ENCODE measurements at regions not wholly inside any gene's neighbourhood (a gene's known extent, or its start where the extent isn't known, plus 50 kb on each side); places are given as distances from the start of the nearest gene placed in this dataset.
"Not testable (repeated sequence)": the region's sequence is repeated elsewhere in the genome, so short reads cannot be mapped to it uniquely, and the experiment has no call there.

GRCh38 chr12:131639270-131639940 is 71.5 kb upstream of the SFSWAP start:
- H3K9me3 Mint-ChIP-seq (ENCODE audit: low read depth), result no peaks in the 10 kb centered on the region
- DNase-seq, result no peak
- no peak overlapping the region for H3K27ac Mint-ChIP-seq
- no peak overlapping the region for H3K4me3 Mint-ChIP-seq
- H3K36me3 Mint-ChIP-seq (ENCODE audit: low read depth), result no peaks in the 10 kb centered on the region
- intact Hi-C loops (cut with DNase I, micrococcal nuclease), result loop anchor here in 1 of 2 experiments (10.0 kb wide), 1 partner anchor 305 kb away; no protein-coding TSS in a partner anchor
- CTCF ChIA-PET, result interaction anchor here (0.7 kb wide), 1 partner anchor 184 kb away, joined by 3 read pairs; no protein-coding TSS in a partner anchor
- H3K27me3 Mint-ChIP-seq, result peaks cover 17% of the 10 kb centered on the region
- no peak for ATAC-seq
- no peaks in the 10 kb centered on the region for H3K4me1 Mint-ChIP-seq
- POLR2A ChIA-PET, result no interaction called here

- Mint-ChIP-seq H3K27ac (no peak overlapping the region), H3K4me3 (no peak overlapping the region), H3K9me3 (ENCODE audit: low read depth) (no peaks in the 10 kb centered on the region), H3K4me1 (no peaks in the 10 kb centered on the region), H3K27me3 (peaks cover 7% of the 10 kb centered on the region), H3K36me3 (ENCODE audit: low read depth) (no peaks in the 10 kb centered on the region)
- intact Hi-C loops (cut with DNase I, micrococcal nuclease), result no loop called here
- no peak for DNase-seq
- POLR2A ChIA-PET, result no interaction called here
- CTCF ChIA-PET, result no interaction called here
- no peak for ATAC-seq
Measured at GRCh38 chr12:131640525-131640924, 70.4 kb upstream of the SFSWAP start.

GRCh38 chr12:131641315-131641714 is 69.6 kb upstream of the SFSWAP start:
- ChIA-PET POLR2A (no interaction called here), CTCF (no interaction called here)
- no peaks in the 10 kb centered on the region for H3K36me3 Mint-ChIP-seq (ENCODE audit: low read depth)
- peaks cover 10% of the 10 kb centered on the region for H3K27me3 Mint-ChIP-seq
- H3K4me1 Mint-ChIP-seq, result no peaks in the 10 kb centered on the region
- DNase-seq (no peak), ATAC-seq (no peak)
- no peaks in the 10 kb centered on the region for H3K9me3 Mint-ChIP-seq (ENCODE audit: low read depth)
- no peak overlapping the region for H3K4me3 Mint-ChIP-seq
- intact Hi-C loops (cut with DNase I, micrococcal nuclease), result no loop called here
- no peak overlapping the region for H3K27ac Mint-ChIP-seq

GRCh38 chr12:131642101-131642540 is 68.8 kb upstream of the SFSWAP start:
- no peaks in the 10 kb centered on the region for H3K9me3 Mint-ChIP-seq (ENCODE audit: low read depth)
- H3K27me3 Mint-ChIP-seq, result peaks cover 10% of the 10 kb centered on the region
- POLR2A ChIA-PET, result no interaction called here
- CTCF ChIA-PET, result no interaction called here
- intact Hi-C loops (cut with DNase I, micrococcal nuclease), result no loop called here
- DNase-seq (peak; percentile 50), ATAC-seq (peak; percentile 87)
- no peak overlapping the region for H3K27ac Mint-ChIP-seq
- no peaks in the 10 kb centered on the region for H3K36me3 Mint-ChIP-seq (ENCODE audit: low read depth)
- no peak overlapping the region for H3K4me3 Mint-ChIP-seq
- H3K4me1 Mint-ChIP-seq, result no peaks in the 10 kb centered on the region

- no peaks in the 10 kb centered on the region for H3K4me1 Mint-ChIP-seq
- ChIA-PET CTCF (no interaction called here), POLR2A (no interaction called here)
- DNase-seq (no peak), ATAC-seq (no peak)
- H3K4me3 Mint-ChIP-seq, result no peak overlapping the region
- H3K36me3 Mint-ChIP-seq (ENCODE audit: low read depth), result no peaks in the 10 kb centered on the region
- intact Hi-C loops (cut with DNase I, micrococcal nuclease), result no loop called here
- H3K9me3 Mint-ChIP-seq (ENCODE audit: low read depth), result no peaks in the 10 kb centered on the region
- H3K27me3 Mint-ChIP-seq, result peaks cover 14% of the 10 kb centered on the region
- no peak overlapping the region for H3K27ac Mint-ChIP-seq
Measured at GRCh38 chr12:131642771-131643170, 68.1 kb upstream of the SFSWAP start.

- Mint-ChIP-seq H3K27me3 (peaks cover 11% of the 10 kb centered on the region), H3K4me3 (no peak overlapping the region), H3K27ac (no peak overlapping the region), H3K36me3 (ENCODE audit: low read depth) (no peaks in the 10 kb centered on the region), H3K4me1 (no peaks in the 10 kb centered on the region), H3K9me3 (ENCODE audit: low read depth) (no peaks in the 10 kb centered on the region)
- DNase-seq, result no peak
- no peak for ATAC-seq
- intact Hi-C loops (cut with DNase I, micrococcal nuclease), result no loop called here
- ChIA-PET CTCF (no interaction called here), POLR2A (no interaction called here)
Measured at GRCh38 chr12:131643631-131644452, 67.0 kb upstream of the SFSWAP start.

- ChIA-PET CTCF (no interaction called here), POLR2A (no interaction called here)
- intact Hi-C loops (cut with DNase I, micrococcal nuclease), result no loop called here
- ATAC-seq (no peak), DNase-seq (no peak)
- Mint-ChIP-seq H3K4me3 (no peak overlapping the region), H3K9me3 (ENCODE audit: low read depth) (no peaks in the 10 kb centered on the region), H3K36me3 (ENCODE audit: low read depth) (no peaks in the 10 kb centered on the region), H3K27me3 (peaks cover 11% of the 10 kb centered on the region), H3K27ac (no peak overlapping the region), H3K4me1 (no peaks in the 10 kb centered on the region)
Measured at GRCh38 chr12:131644481-131644880, 66.4 kb upstream of the SFSWAP start.

- POLR2A ChIA-PET, H3K4me3 Mint-ChIP-seq: not testable (repeated sequence)
Measured at GRCh38 chr12:131644917-131645316, 66.0 kb upstream of the SFSWAP start.

GRCh38 chr12:131645557-131645956 is 65.3 kb upstream of the SFSWAP start:
- H3K4me1 Mint-ChIP-seq, CTCF ChIA-PET, POLR2A ChIA-PET: not testable (repeated sequence)

More at GRCh38 chr12:131644917-131645316, 66.0 kb upstream of the SFSWAP start:
- H3K27ac Mint-ChIP-seq; intact Hi-C loops (cut with DNase I, micrococcal nuclease); H3K9me3 Mint-ChIP-seq (ENCODE audit: low read depth); H3K4me1 Mint-ChIP-seq; DNase-seq; ATAC-seq; H3K36me3 Mint-ChIP-seq (ENCODE audit: low read depth); CTCF ChIA-PET: not testable (repeated sequence)
- H3K27me3 Mint-ChIP-seq, result peaks cover 13% of the 10 kb centered on the region

GRCh38 chr12:131646444-131646843 is 64.4 kb upstream of the SFSWAP start:
- peak; percentile 38 for ATAC-seq
- peaks cover 13% of the 10 kb centered on the region for H3K27me3 Mint-ChIP-seq
- H3K27ac Mint-ChIP-seq; DNase-seq; H3K36me3 Mint-ChIP-seq (ENCODE audit: low read depth); intact Hi-C loops (cut with DNase I, micrococcal nuclease); POLR2A ChIA-PET; H3K4me3 Mint-ChIP-seq; H3K9me3 Mint-ChIP-seq (ENCODE audit: low read depth); H3K4me1 Mint-ChIP-seq; CTCF ChIA-PET: not testable (repeated sequence)

More at GRCh38 chr12:131645557-131645956, 65.3 kb upstream of the SFSWAP start:
- intact Hi-C loops (cut with DNase I, micrococcal nuclease); H3K4me3 Mint-ChIP-seq; H3K36me3 Mint-ChIP-seq (ENCODE audit: low read depth); DNase-seq; ATAC-seq; H3K27ac Mint-ChIP-seq; H3K9me3 Mint-ChIP-seq (ENCODE audit: low read depth): not testable (repeated sequence)
- H3K27me3 Mint-ChIP-seq, result peaks cover 13% of the 10 kb centered on the region

- no peaks in the 10 kb centered on the region for H3K4me1 Mint-ChIP-seq
- DNase-seq, result no peak
- intact Hi-C loops (cut with DNase I, micrococcal nuclease), result no loop called here
- no peak overlapping the region for H3K4me3 Mint-ChIP-seq
- CTCF ChIA-PET, result no interaction called here
- ATAC-seq, result no peak
- no peaks in the 10 kb centered on the region for H3K9me3 Mint-ChIP-seq (ENCODE audit: low read depth)
- peaks cover 13% of the 10 kb centered on the region for H3K27me3 Mint-ChIP-seq
- POLR2A ChIA-PET, result no interaction called here
- H3K36me3 Mint-ChIP-seq (ENCODE audit: low read depth), result no peaks in the 10 kb centered on the region
- no peak overlapping the region for H3K27ac Mint-ChIP-seq
Measured at GRCh38 chr12:131647667-131648066, 63.2 kb upstream of the SFSWAP start.

GRCh38 chr12:131655469-131656174 is 55.3 kb upstream of the SFSWAP start:
- H3K36me3 Mint-ChIP-seq (ENCODE audit: low read depth); CTCF ChIA-PET; DNase-seq; POLR2A ChIA-PET; H3K27ac Mint-ChIP-seq; intact Hi-C loops (cut with DNase I, micrococcal nuclease); H3K27me3 Mint-ChIP-seq; H3K9me3 Mint-ChIP-seq (ENCODE audit: low read depth); ATAC-seq; H3K4me3 Mint-ChIP-seq; H3K4me1 Mint-ChIP-seq: not testable (repeated sequence)
